SJSA1 (cell line): ENCODE measurements at regions not wholly inside any gene's neighbourhood (a gene's known extent, or its start where the extent isn't known, plus 50 kb on each side); places are given as distances from the start of the nearest gene placed in this dataset.
A peak's percentile ranks its signal among the peaks of the same experiment; 100 is the strongest.

Experiments
- DNase-seq, 2 experiments: peaks; one replicate each; pipeline ENCODE4 v3.0.0-alpha.2; 2015 to 2020; ENCODE audit warnings: low spot score in 2 of 2, low read depth in 1 of 2
- H3K27ac ChIP-seq: fragments of 250-450 bp; sonication (Bioruptor Pico); 2 replicates; pipeline ENCODE4 v1.5.1; 2020; ENCODE audit warnings: mild to moderate bottlenecking, moderate library complexity
- H3K27me3 ChIP-seq: fragments of 250-450 bp; sonication (Bioruptor Pico); replicated peaks from 2 replicates; pipeline ENCODE4 v1.5.1; 2020; ENCODE audit warnings: mild to moderate bottlenecking, moderate library complexity
- H3K36me3 ChIP-seq: fragments of 250-450 bp; sonication (Bioruptor Pico); 2 replicates; pipeline ENCODE4 v1.5.1; 2020; ENCODE audit warnings: mild to moderate bottlenecking
- H3K4me1 ChIP-seq: fragments of 250-450 bp; sonication (Bioruptor Pico); replicated peaks from 2 replicates; pipeline ENCODE4 v1.6.1; 2021; ENCODE audit warnings: mild to moderate bottlenecking
- H3K4me3 ChIP-seq: fragments of 250-450 bp; sonication (Bioruptor Pico); 2 replicates; pipeline ENCODE4 v1.5.1; 2020; ENCODE audit warnings: mild to moderate bottlenecking
- H3K9me3 ChIP-seq: fragments of 250-450 bp; sonication (Bioruptor Pico); replicated peaks from 2 replicates; pipeline ENCODE4 v1.5.1; 2020; ENCODE audit warnings: mild to moderate bottlenecking

- no peak overlapping the region for H3K27ac ChIP-seq
- DNase-seq: peak in 1 of 2 experiments; percentile 5
- peak overlapping the region; percentile 27 for H3K4me3 ChIP-seq
- no peaks in the 10 kb centered on the region for H3K27me3 ChIP-seq
- no peaks in the 10 kb centered on the region for H3K4me1 ChIP-seq
- H3K9me3 ChIP-seq: no peaks in the 10 kb centered on the region
- no peaks in the 10 kb centered on the region for H3K36me3 ChIP-seq
Measured at GRCh38 chr9:6703898-6704639, 53.7 kb upstream of the KDM4C start.

- Histone ChIP-seq H3K27me3 (no peaks in the 10 kb centered on the region), H3K4me3 (no peak overlapping the region)
- DNase-seq: no peak
Measured at GRCh38 chr9:6702707-6703106, 55.1 kb upstream of the KDM4C start.

GRCh38 chr9:6696178-6696577 lies 50.6 kb upstream of the GLDC start:
- Histone ChIP-seq H3K4me3 (no peak overlapping the region), H3K36me3 (no peaks in the 10 kb centered on the region), H3K27me3 (no peaks in the 10 kb centered on the region), H3K27ac (no peak overlapping the region), H3K4me1 (no peaks in the 10 kb centered on the region), H3K9me3 (no peaks in the 10 kb centered on the region)
- DNase-seq: no peak

More at GRCh38 chr9:6702707-6703106, 55.1 kb upstream of the KDM4C start:
- Histone ChIP-seq H3K27ac (no peak overlapping the region), H3K9me3 (no peaks in the 10 kb centered on the region), H3K4me1 (no peaks in the 10 kb centered on the region), H3K36me3 (no peaks in the 10 kb centered on the region)

GRCh38 chr9:6695121-6695814 lies 49.7 kb upstream of the GLDC start:
- DNase-seq: no peak
- H3K36me3 ChIP-seq: no peaks in the 10 kb centered on the region
- H3K4me1 ChIP-seq: no peaks in the 10 kb centered on the region
- no peaks in the 10 kb centered on the region for H3K27me3 ChIP-seq
- no peak overlapping the region for H3K4me3 ChIP-seq
- H3K27ac ChIP-seq: no peak overlapping the region
- no peaks in the 10 kb centered on the region for H3K9me3 ChIP-seq
